ENCODE measurements at regions not wholly inside any gene's neighbourhood (a gene's known extent, or its start where the extent isn't known, plus 50 kb on each side); places are given as distances from the start of the nearest gene placed in this dataset.
A peak's percentile ranks its signal among the peaks of the same experiment; 100 is the strongest.

- Histone ChIP-seq H3K36me3 (replicated peaks; ENCODE audit: control insufficient read depth, insufficient read depth, low read length) (no peaks in the 10 kb centered on the region), H3K4me3 (ENCODE audit: insufficient read depth, low read depth, low read length) (no peak overlapping the region), H3K27me3 (ENCODE audit: control insufficient read depth, insufficient read depth, low read length) (no peaks in the 10 kb centered on the region)
- no peak for DNase-seq
Measured at GRCh38 chr14:36394593-36394992, 74.2 kb upstream of the MBIP start.

- H3K36me3 ChIP-seq (replicated peaks; ENCODE audit: control insufficient read depth, insufficient read depth, low read length) = no peaks in the 10 kb centered on the region
- no peaks in the 10 kb centered on the region for H3K27me3 ChIP-seq (ENCODE audit: control insufficient read depth, insufficient read depth, low read length)
- no peak overlapping the region for H3K4me3 ChIP-seq (ENCODE audit: insufficient read depth, low read depth, low read length)
- no peak for DNase-seq
Measured at GRCh38 chr14:36390718-36391117, 70.3 kb upstream of the MBIP start.

GRCh38 chr14:36383767-36384431 is 63.5 kb upstream of the MBIP start:
- Histone ChIP-seq H3K36me3 (replicated peaks; ENCODE audit: control insufficient read depth, insufficient read depth, low read length) (no peaks in the 10 kb centered on the region), H3K4me3 (ENCODE audit: insufficient read depth, low read depth, low read length) (no peak overlapping the region), H3K27me3 (ENCODE audit: control insufficient read depth, insufficient read depth, low read length) (no peaks in the 10 kb centered on the region)
- no peak for DNase-seq

GRCh38 chr14:36373982-36374673 is 53.7 kb upstream of the MBIP start:
- DNase-seq = peak; percentile 47
- no peaks in the 10 kb centered on the region for H3K36me3 ChIP-seq (replicated peaks; ENCODE audit: control insufficient read depth, insufficient read depth, low read length)
- H3K4me3 ChIP-seq (ENCODE audit: insufficient read depth, low read depth, low read length) = no peak overlapping the region
- peaks cover 1% of the 10 kb centered on the region; the same call in 1 of the 2 replicates for H3K27me3 ChIP-seq (ENCODE audit: control insufficient read depth, insufficient read depth, low read length)

All from H7 (cell line).